Erythroblast (primary cell): ENCODE measurements at regions not wholly inside any gene's neighbourhood (a gene's known extent, or its start where the extent isn't known, plus 50 kb on each side); places are given as distances from the start of the nearest gene placed in this dataset.
"Not testable (repeated sequence)": the region's sequence is repeated elsewhere in the genome, so short reads cannot be mapped to it uniquely, and the experiment has no call there.

Experiments
- DNase-seq, 2 experiments: peaks; one replicate each; lab custom pipeline; 2025; lab: John Stamatoyannopoulos, UW
- GATA1 ChIP-seq: IDR thresholded peaks from 2 replicates; pipeline ENCODE4 v1.6.1; 2011; ENCODE audit warnings: low read depth, mild to moderate bottlenecking, control low read depth, low read length, moderate library complexity
- POLR2A ChIP-seq: IDR thresholded peaks from 2 replicates; pipeline ENCODE4 v1.6.1; 2011; ENCODE audit warnings: mild to moderate bottlenecking, low read length

DNA sequence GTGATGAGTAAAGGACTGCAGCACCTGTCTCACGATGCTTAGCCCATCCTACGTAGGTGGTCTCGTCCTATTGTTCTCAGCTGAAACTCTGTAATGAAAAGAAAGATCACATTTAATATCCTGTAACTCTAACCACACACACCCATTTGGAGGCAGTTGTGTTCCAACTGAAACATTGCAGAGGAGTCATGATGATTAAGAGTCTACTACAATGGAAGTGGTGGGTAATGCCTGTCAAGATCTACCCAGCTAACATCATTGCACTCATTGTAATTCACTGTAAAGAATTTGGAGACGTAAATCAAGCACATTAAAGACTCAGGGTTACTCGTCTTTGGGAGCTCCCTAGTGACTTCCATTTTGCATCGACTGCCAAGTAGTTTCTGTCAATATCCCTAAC, 106.0 kb upstream of the PTPN3 start:
- TF ChIP-seq GATA1: no peak
- TF ChIP-seq POLR2A: no peak
- no peak for DNase-seq

DNA sequence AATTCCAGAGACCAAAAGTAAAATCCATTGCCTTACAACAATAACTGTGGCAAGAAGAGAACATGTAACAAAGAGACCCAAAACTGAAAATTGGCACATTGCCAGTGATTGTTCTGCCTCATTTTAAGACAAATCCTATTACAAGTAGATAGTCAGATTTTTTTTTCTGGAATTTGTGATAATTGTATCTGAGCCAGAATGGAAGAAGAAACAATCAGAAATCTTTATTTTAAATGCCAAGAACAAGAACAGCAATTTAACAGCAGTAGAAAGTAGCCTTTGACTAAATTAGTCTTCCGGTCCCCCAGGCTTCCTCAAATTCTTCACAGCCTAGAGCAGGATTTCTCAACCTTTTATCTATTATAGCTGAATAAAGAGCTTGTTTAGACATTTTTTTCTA, 106.7 kb upstream of the PTPN3 start:
- TF ChIP-seq GATA1 (no peak), POLR2A (no peak)
- no peak for DNase-seq

DNA sequence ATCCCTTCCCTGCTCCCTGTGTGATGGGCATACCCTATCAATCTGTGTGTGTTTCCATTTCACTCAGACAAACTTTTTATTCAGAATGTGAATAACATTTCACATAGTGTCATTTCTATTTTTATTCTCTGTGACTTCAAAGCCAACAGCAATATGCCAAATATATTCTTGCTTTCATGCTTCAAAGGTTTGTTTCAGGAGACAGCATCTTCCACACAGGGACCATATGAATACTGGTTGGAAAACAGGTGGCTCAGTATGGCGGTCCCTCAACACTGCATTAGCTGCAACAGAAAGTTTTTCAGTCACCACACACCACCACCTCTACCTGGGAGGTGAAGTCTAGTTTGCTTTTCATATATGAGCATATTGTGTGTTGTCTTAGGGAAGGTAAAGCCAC, 111.0 kb upstream of the PTPN3 start:
- DNase-seq: no peak
- no peak for TF ChIP-seq POLR2A
- no peak for TF ChIP-seq GATA1

DNA sequence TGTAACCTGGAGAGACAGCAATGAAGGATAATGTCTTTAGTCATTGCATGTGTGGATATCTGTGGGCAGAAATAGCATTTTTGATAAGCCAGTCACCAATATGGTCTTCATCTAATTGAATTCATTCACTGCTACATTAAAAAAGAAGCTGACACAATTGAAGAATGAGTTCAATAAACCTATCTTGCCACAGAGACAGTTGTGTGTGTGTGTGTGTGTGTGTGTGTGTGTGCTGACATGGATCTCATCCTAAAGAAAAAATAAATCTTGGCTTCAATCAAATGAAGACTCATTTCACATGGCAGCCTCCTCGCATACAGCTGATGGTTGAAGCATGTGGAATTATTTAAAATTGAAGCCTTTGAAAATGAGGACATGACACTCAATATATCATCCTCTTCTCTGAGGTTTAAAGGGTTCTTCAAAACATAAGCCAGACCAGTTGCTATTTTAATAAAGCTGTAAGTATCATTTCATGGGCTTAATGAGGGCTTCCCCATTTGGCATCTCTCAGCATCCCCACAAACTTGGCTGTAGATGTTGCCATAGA, 118.5 kb upstream of the PTPN3 start:
- TF ChIP-seq GATA1 (no peak), POLR2A (no peak)
- no peak for DNase-seq

DNA sequence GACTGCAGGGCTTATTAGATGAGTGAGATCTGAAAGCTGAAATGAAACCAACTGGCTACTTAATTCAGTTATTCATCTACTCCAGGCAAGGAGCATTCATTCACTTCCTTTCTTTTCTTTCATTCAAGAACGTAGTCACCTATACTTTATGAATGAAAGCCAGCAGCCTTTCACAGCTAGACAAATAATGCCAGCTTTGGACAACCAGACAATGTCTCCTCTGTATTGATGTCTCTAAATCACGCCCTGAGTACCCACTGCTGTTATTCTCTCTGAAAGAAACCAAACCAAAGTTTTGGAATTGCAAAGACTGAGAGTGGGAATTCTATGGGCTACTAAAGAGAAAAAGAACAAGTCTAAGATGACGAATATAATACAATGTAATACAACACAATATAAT, 121.2 kb upstream of the PTPN3 start:
- no peak for TF ChIP-seq POLR2A
- TF ChIP-seq GATA1: no peak
- no peak for DNase-seq

DNA sequence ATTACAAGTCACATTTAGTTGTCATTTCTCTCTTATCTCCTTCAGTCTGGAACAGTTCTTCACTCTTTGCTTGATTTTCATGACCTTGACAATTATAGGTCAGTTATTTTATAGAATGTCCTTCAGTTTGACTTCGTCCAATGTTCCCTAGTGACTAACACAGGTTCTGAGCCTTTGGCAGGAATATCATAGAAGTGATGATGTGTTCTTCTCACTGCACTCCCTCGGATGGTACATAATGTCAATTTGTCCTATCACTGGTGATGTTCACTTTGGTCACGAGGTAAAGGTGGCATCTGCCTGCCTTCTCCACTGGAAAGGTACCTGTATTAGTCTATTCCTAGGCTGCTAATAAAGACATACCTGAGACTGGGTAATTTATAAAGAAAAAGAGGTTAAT, 126.0 kb upstream of the PTPN3 start:
- no peak for DNase-seq
- TF ChIP-seq POLR2A: no peak
- TF ChIP-seq GATA1: no peak

DNA sequence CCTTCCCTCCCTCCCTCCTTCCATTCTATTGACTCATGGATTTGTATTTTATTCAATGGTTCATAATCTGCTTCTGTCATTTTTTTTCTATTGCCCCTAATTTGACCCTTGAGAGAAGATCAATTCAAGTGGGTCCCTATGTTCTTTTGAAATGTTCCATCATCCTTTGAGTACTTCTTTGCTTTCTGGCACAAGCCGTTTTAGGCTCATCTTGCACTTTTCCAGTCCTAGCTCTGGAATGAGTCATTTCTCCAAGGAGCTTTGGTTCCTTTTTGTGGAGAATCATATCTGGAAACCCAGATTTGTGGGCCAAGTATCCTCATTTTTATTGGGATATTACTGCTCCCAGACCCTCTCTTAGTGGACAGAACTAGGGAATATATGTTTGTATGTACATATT, 126.8 kb upstream of the PTPN3 start:
- TF ChIP-seq GATA1 (no peak), POLR2A (no peak)
- DNase-seq: no peak

DNA sequence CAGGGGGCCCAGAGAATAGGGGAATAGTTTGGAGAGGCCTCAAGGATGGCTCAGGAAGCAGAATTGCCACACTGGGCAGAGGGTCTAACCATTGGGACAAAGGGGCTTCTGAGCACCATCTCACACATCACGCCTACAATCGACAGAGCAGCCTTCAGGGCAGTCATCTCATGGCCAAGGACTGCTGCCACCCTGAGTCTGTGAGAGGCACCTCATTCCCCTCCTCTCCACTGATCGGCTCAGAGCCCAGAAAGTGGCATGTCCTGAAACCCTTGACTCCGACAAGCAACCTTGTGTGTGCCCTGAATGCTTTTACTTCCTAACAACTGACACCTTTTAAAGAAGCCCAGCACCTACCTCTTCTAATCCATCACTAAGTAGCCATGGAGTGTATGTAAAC, 128.9 kb upstream of the PTPN3 start:
- TF ChIP-seq GATA1: no peak
- no peak for TF ChIP-seq POLR2A
- DNase-seq: no peak

DNA sequence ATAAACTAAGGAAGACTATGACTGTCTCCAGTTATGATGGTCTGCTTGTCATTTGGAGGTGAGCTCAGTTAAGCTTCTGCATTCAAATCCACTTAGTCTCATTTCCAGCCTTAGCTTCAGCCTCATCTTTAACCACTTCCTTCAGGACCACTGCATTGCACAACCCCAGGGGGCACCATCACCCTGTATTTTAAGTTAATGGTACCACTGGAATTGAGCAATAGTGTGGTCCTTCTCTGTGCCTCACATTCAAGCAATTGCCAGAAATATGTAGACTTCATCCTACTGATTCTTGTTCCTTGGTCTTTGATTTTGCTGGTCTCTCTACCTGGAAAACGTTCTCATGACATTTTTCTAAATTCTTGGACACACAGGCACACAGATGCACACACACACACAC, 131.5 kb upstream of the PTPN3 start:
- TF ChIP-seq GATA1 (no peak), POLR2A (no peak)
- DNase-seq: no peak

DNA sequence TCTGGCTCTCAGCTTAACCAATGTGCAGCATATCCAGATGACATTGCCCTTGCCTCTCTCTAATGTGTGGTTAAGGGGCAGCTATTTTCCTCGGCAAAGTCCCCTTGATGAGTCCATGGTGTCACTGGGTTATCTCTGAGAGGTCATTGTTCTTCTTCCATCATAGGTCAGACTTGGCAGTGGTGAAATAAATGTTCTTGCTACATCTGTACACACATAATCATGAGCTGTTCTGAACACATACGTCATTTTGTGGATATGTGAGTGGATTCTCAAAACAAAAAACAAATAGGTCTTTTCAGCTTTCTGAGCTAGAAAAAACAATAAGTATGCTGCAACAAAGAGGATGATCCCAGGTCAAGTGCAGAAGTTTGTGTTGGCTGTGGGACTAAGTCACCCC, 134.7 kb upstream of the PTPN3 start:
- no peak for DNase-seq
- TF ChIP-seq POLR2A (no peak), GATA1 (no peak)

DNA sequence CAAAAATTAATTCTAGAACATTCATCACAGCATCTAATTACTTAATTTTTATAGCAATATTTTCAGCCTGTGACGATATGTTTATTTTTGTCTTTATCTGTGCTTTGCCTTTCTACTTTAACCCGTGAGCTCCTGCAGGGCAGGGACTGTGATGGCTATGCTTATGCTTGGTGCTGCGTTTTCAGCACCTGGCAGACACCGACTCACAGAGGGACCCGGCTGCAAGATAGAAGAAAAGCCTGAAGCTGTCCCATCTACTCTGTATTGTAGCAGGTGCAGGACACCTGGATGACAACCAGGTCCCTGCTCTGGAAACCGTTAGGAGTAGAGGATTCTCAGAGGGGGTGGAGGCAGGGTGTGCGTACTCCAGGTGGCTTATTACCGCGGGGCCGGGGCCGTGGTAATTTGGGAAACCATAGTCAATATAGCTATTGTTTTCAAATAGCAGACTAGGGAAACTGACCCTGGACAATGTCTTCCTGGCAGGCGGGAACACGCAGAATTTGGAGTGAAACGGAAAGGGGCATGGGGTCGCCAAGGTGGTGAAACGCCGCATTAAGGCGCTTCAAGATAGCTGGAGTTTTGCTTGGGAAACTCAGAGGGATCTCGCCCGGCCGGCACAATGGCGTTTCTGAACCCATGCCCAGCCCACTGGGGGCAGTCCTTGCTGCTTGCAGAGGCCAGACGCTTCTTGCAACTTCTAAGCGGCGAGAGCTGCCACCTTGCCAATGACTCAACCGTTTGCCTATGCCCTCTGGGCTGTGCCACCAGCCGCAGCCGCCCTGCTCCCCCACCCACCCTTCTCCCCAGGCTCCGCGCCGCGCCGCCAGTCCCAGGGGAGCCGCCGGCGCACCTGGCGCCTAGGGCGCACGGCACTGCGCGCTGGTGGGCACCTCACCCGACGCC, 140.1 kb upstream of the PALM2AKAP2 start:
- TF ChIP-seq GATA1 (no peak), POLR2A (no peak)
- no peak for DNase-seq

DNA sequence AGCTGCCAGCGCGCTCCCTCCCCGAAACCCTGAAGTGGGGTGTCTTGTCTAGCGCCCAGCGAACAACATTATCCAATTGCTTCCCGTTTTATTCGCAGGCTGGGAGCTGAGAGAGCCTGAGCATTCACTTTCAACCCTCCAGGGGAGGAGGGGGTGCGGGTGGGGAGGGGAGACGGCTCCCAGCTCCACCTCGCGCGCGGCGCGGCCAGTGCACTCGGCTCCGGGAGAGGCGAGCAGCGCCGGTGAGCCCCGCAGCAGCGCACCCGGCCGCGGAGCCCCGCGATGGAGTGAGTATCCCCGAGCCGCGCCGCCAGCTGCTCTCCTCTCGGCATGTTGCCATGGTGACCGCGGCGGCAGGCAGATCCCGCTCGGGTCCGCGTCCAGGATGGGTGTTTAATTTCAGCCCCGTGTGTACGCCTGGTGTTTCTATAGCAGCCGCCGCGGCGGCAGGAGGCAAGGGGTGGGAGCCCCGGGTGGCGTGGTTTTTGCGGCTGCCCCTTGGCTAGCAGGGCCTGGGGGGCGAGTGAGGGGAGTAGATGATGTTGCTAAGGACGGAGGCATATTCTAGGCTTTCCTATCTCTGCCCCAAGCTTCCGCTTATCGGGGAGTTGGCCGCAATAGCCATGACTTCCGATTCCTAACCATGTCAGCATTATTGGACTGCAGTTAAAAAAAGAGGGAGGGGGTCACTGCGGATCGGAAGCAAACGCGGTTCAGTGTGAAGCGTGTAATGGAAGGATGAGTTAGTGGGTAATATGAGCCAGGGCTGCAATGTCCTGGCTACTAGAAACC, 139.2 kb upstream of the PALM2AKAP2 start:
- TF ChIP-seq POLR2A (no peak), GATA1 (no peak)
- DNase-seq: no peak

DNA sequence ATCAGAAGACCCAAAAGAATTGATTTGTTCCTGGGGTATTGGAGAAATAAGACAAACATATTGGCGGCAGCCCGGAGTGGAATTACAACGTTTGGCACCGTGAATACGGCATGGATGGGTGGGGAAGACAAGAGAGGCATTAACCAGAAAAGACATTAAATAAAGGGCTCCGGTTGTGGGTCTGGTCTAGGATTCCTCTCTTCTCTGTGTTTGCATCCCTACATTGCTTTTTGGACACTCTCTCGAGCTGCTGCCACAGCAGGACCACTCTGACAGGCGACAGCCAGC, 138.7 kb upstream of the PALM2AKAP2 start:
- no peak for DNase-seq
- TF ChIP-seq POLR2A (no peak), GATA1 (no peak)

DNA sequence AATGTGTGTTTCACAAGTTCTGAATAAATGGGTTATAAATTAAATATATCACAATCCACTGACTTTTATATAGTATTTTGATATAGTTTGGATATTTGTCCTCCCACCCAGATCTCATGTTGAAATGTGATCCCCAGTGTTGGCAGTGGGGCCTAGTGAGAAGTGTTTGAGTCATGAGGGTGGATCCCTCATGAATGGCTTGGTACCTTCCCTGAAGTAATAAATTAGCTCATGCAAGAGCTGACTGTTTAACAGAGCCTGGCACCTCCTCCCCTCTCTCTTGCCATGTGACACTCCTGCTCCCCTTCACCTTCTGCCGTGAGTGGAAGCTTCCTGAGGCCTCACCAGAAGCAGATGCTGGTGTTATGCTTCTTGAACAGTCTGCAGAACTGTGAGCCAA, 127.9 kb upstream of the PALM2AKAP2 start:
- TF ChIP-seq GATA1 (no peak), POLR2A (no peak)
- DNase-seq: no peak

DNA sequence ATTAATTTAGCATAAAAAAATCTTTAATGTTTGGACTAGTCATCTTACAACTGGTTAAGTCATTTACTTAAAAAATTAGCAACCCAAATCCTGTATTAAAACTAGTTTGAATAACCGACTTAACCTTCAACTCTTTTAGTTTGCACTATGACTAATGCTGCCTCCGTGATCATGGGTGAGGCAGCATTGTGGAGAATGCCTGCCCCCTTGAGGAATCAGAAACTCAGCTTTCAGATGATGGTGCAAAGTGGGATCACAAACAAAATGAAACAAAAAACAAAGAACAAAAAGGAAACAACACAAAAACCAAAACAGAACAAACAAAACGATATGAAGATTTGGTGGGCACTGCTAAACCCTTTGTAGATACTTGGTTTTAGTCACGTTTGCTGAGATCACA, 127.0 kb upstream of the PALM2AKAP2 start:
- DNase-seq: no peak
- no peak for TF ChIP-seq GATA1

DNA sequence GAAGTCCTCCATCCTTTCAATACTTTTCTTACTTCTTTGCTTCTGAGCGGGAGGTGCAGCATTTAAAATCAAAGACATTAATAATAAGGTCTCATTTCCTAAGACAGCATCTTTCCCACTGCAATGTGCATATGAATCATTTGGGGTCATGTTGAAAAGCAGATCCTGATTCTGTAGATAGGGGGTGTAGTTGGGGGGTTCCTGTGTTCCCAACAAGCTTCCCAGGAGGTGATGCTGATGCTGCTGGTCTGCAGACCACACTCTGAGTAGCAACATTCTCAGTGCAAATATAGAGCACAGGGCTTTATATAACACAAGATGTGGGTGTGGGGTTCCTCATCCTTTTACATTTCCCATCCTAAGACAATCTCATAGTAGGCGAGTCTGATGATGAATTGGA, 126.5 kb upstream of the PALM2AKAP2 start:
- TF ChIP-seq GATA1: no peak
- TF ChIP-seq POLR2A: no peak
- DNase-seq: no peak

DNA sequence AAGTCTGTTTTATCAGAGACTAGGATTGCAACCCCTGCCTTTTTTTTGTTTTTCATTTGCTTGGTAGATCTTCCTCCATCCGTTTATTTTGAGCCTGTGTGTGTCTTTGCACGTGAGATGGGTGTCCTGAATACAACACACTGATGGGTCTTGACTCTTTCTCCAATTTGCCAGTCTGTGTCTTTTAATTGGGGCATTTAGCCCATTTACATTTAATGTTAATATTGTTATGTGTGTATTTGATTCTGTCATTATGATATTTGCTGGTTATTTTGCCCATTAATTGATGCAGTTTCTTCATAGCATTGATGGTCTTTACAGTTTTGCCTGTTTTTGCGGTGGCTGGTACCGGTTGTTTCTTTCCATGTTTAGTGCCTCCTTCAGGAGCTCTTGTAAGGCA, 116.0 kb upstream of the PALM2AKAP2 start:
- not testable (repeated sequence) for DNase-seq

DNA sequence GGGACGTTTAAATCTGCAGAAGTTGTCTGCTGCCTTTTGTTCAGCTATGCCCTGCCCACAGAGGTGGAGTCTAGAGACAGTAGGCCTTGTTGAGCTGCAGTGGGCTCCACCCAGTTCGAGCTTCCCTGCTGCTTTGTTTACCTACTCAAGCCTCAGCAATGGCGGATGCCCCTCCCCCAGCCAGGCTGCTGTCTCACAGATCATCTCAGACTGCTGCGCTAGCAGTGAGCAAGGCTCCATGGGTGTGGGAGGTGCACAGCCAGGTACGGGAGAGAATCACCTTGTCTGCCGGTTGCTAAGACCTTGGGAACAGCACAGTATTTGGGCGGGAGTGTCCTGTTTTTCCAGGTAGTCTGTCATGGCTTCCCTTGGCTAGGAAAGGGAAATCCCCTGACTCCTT, 114.3 kb upstream of the PALM2AKAP2 start:
- not testable (repeated sequence) for DNase-seq
